WERI-Rb-1 (cell line): ENCODE measurements at regions not wholly inside any gene's neighbourhood (a gene's known extent, or its start where the extent isn't known, plus 50 kb on each side); places are given as distances from the start of the nearest gene placed in this dataset.

Source experiments
- DNase-seq: peaks from one replicate; pipeline ENCODE4 v3.0.0-alpha.2; 2020
- H3K27ac ChIP-seq: fragments of 250-450 bp; sonication (Bioruptor Pico); 2 replicates; pipeline ENCODE4 v1.5.1; 2020; ENCODE audit warnings: mild to moderate bottlenecking, moderate library complexity
- H3K27me3 ChIP-seq: fragments of 250-450 bp; sonication (Bioruptor Pico); 2 replicates; pipeline ENCODE4 v1.5.1; 2021; ENCODE audit warnings: mild to moderate bottlenecking, low read depth, moderate library complexity; ENCODE audit not compliant: insufficient read depth, severe bottlenecking
- H3K36me3 ChIP-seq: fragments of 250-450 bp; sonication (Bioruptor Pico); 2 replicates; pipeline ENCODE4 v1.5.1; 2020; ENCODE audit warnings: mild to moderate bottlenecking, moderate library complexity
- H3K4me3 ChIP-seq: 2 replicates; pipeline ENCODE4 v1.5.1; 2011; ENCODE audit warnings: low read depth, mild to moderate bottlenecking, control low read depth, low read length
- H3K9me3 ChIP-seq: fragments of 250-450 bp; sonication (Bioruptor Pico); 2 replicates; pipeline ENCODE4 v1.5.1; 2021; ENCODE audit warnings: mild to moderate bottlenecking, moderate library complexity; ENCODE audit not compliant: severe bottlenecking
- CTCF ChIP-seq: IDR thresholded peaks from 2 replicates; pipeline ENCODE4 v1.5.1; 2011; ENCODE audit warnings: low read depth, mild to moderate bottlenecking, control low read depth, inconsistent platforms, low read length

- Histone ChIP-seq H3K9me3 (no peaks in the 10 kb centered on the region), H3K27me3 (peaks cover under 1% of the 10 kb centered on the region), H3K4me3 (no peak overlapping the region), H3K27ac (no peak overlapping the region), H3K36me3 (no peaks in the 10 kb centered on the region)
- no peak for DNase-seq
- no peak for TF ChIP-seq CTCF
Observed at GRCh38 chr3:26171006-26171405, 381.1 kb downstream of the OXSM start.

- peaks cover 15% of the 10 kb centered on the region for H3K9me3 ChIP-seq
- no peak overlapping the region for H3K27ac ChIP-seq
- no peak for DNase-seq
- H3K27me3 ChIP-seq: peaks cover 6% of the 10 kb centered on the region
- no peak for TF ChIP-seq CTCF
- no peaks in the 10 kb centered on the region for H3K36me3 ChIP-seq
- no peak overlapping the region for H3K4me3 ChIP-seq
Observed at GRCh38 chr3:26191556-26191955, 401.7 kb downstream of the OXSM start.

DNA sequence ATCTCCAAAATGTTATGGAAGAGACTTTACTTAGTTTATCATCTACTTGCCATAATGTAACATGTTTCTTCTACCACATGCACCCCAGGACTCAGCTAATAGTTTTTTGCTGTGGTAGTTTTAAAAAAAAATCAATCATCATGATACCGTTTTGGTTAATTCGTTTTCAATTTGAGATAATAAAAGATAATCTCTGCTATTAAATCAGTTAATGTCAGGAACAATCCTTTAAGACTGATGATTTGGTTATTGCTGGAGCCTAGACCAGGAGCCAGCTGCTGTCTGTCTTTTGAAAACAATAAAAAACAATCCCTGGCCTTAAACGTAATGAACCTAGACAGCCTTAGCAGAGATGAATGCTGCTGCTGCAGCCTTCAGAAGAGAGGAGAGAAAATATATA, 403.7 kb downstream of the OXSM start:
- H3K27me3 ChIP-seq: no peaks in the 10 kb centered on the region
- peaks cover 15% of the 10 kb centered on the region for H3K9me3 ChIP-seq
- DNase-seq: no peak
- H3K36me3 ChIP-seq: no peaks in the 10 kb centered on the region
- H3K4me3 ChIP-seq: no peak overlapping the region
- TF ChIP-seq CTCF: no peak
- H3K27ac ChIP-seq: no peak overlapping the region

- DNase-seq: no peak
- Histone ChIP-seq H3K27ac (no peak overlapping the region), H3K4me3 (no peak overlapping the region), H3K9me3 (peaks cover 10% of the 10 kb centered on the region), H3K27me3 (no peaks in the 10 kb centered on the region), H3K36me3 (no peaks in the 10 kb centered on the region)
- TF ChIP-seq CTCF: no peak
Observed at GRCh38 chr3:26196781-26197180, 406.9 kb downstream of the OXSM start.

DNA sequence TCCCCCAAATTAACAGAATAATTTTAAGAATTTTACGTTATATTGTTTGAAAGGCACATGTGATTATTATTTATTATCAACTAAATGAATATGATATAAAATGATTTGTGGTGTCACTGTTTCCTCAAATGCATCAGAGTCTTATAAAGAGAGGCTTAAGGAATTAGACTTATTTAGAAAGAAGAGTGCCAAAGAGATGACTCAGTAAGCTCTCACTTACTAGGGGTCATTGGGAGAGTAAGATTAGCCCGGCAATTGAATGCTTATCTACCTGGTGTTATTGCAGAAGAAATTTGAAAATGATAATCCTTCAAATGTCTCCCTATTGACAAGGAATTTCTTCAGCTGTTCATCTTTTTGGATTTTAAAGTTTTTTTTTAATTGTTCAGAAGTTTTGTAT, 408.7 kb downstream of the OXSM start:
- DNase-seq: no peak
- no peak overlapping the region for H3K4me3 ChIP-seq
- H3K27ac ChIP-seq: no peak overlapping the region; the same call in 1 of the 2 replicates
- no peaks in the 10 kb centered on the region for H3K27me3 ChIP-seq
- H3K9me3 ChIP-seq: peaks cover 10% of the 10 kb centered on the region
- no peak for TF ChIP-seq CTCF
- H3K36me3 ChIP-seq: no peaks in the 10 kb centered on the region

DNA sequence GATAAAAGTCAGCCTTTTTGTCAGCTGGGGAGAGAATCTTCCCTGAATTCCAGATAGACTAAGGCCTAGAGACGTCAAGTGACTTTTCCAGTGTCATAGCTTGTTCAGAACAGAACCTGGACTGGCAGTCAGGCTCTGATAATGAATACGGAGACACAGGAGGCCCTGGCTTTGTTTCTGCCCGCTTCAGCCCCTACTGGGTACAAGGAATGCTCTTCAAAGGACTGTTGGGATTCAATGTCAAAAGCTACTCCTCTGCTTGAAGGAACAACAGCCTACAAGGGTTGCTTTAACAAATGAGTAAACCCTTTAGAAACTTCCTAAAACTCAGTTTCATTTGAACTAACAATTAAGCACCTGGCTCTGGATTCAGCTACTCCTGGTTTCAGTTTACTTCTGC, 412.3 kb downstream of the OXSM start:
- Histone ChIP-seq H3K36me3 (no peaks in the 10 kb centered on the region), H3K9me3 (no peaks in the 10 kb centered on the region), H3K4me3 (no peak overlapping the region), H3K27me3 (no peaks in the 10 kb centered on the region), H3K27ac (no peak overlapping the region)
- DNase-seq: no peak
- TF ChIP-seq CTCF: no peak
